IMR-90 (cell line): ENCODE measurements at regions not wholly inside any gene's neighbourhood (a gene's known extent, or its start where the extent isn't known, plus 50 kb on each side); places are given as distances from the start of the nearest gene placed in this dataset.
"Not testable (repeated sequence)": the region's sequence is repeated elsewhere in the genome, so short reads cannot be mapped to it uniquely, and the experiment has no call there.

Source experiments
- ATAC-seq: fragments of 200-7000 bp; cut with Tn5 transposase; 2 replicates; pipeline ENCODE4 v1.9.1; 2020; ENCODE audit warnings: low read depth, mild to moderate bottlenecking, moderate library complexity
- BruUV-seq: library from RNA; stranded (reverse); fragments of 400-500 nt; replicated peaks from 2 replicates; lab custom pipeline; 2021; lab: Mats Ljungman, UMichigan
- CTCF ChIA-PET: fragments of 300-600 bp; formaldehyde crosslinking; extraction: SDS; loops from one replicate; lab custom pipeline; 2021; ENCODE audit warnings: antibody characterized with exemption; lab: Yijun Ruan, JAX
- POLR2A ChIA-PET: fragments of 300-600 bp; sonication (Branson Sonifier 250); formaldehyde crosslinking; loops from one replicate; lab custom pipeline; 2022; ENCODE audit warnings: antibody characterized with exemption; ENCODE audit not compliant: unreplicated experiment; lab: Charles Lee
- DNase-seq: peaks from one replicate; pipeline ENCODE4 v3.0.0; 2013
- H2AFZ ChIP-seq: replicated peaks from 2 replicates; pipeline ENCODE3; 2013; ENCODE audit warnings: low read length, mild to moderate bottlenecking; ENCODE audit not compliant: poor library complexity
- H2AK5ac ChIP-seq: 2 replicates; pipeline ENCODE4 v1.6.1; 2013; ENCODE audit warnings: low read depth, low read length, inconsistent platforms
- H2AK9ac ChIP-seq: replicated peaks from 2 replicates; pipeline ENCODE3; 2013; ENCODE audit warnings: mild to moderate bottlenecking, low read depth, low read length, moderate library complexity; ENCODE audit not compliant: poor library complexity
- H2BK120ac ChIP-seq: 2 replicates; pipeline ENCODE4 v1.6.1; 2013; ENCODE audit warnings: low read depth, low read length, inconsistent platforms
- H2BK15ac ChIP-seq: 3 replicates; pipeline ENCODE4 v1.6.1; 2013; ENCODE audit warnings: low read depth, low read length, inconsistent platforms
- H2BK20ac ChIP-seq: 2 replicates; pipeline ENCODE4 v1.6.1; 2013; ENCODE audit warnings: low read depth, mild to moderate bottlenecking, inconsistent platforms, low read length, moderate library complexity
- H2BK5ac ChIP-seq: 2 replicates; pipeline ENCODE4 v1.6.1; 2013; ENCODE audit warnings: mild to moderate bottlenecking, low read depth, low read length, inconsistent platforms; ENCODE audit not compliant: poor library complexity, severe bottlenecking
- H3K14ac ChIP-seq: replicated peaks from 2 replicates; pipeline ENCODE4 v1.6.1; 2013; ENCODE audit warnings: low read depth, low read length, inconsistent platforms
- H3K18ac ChIP-seq: 2 replicates; pipeline ENCODE4 v1.6.1; 2013; ENCODE audit warnings: low read depth, low read length, control low read depth
- H3K23ac ChIP-seq: 2 replicates; pipeline ENCODE4 v1.6.1; 2013; ENCODE audit warnings: low read depth, low read length, inconsistent platforms
- H3K27ac ChIP-seq: 2 replicates; pipeline ENCODE4 v1.5.1; 2013; ENCODE audit warnings: mild to moderate bottlenecking, control low read depth, low read length; ENCODE audit not compliant: insufficient read depth
- H3K27me3 ChIP-seq: 2 replicates; pipeline ENCODE4 v1.6.1; 2013; ENCODE audit warnings: low read length; ENCODE audit not compliant: control insufficient read depth, insufficient read depth
- H3K36me3 ChIP-seq: 2 replicates; pipeline ENCODE4 v1.6.1; 2013; ENCODE audit warnings: low read length, mixed read lengths; ENCODE audit not compliant: control insufficient read depth, insufficient read depth
- H3K4ac ChIP-seq: 2 replicates; pipeline ENCODE4 v1.6.1; 2013; ENCODE audit warnings: low read depth, low read length, inconsistent platforms
- H3K4me1 ChIP-seq: 2 replicates; pipeline ENCODE4 v1.6.1; 2013; ENCODE audit warnings: low read length, mixed read lengths; ENCODE audit not compliant: control insufficient read depth, insufficient read depth
- H3K4me2 ChIP-seq: 2 replicates; pipeline ENCODE4 v1.6.1; 2013; ENCODE audit warnings: low read depth, mild to moderate bottlenecking, control low read depth, low read length, moderate library complexity
- H3K4me3 ChIP-seq: 2 replicates; pipeline ENCODE4 v1.5.1; 2013; ENCODE audit warnings: low read depth, mild to moderate bottlenecking, control low read depth, low read length, moderate library complexity; ENCODE audit not compliant: insufficient read depth
- H3K56ac ChIP-seq: 2 replicates; pipeline ENCODE4 v1.6.1; 2013; ENCODE audit warnings: low read length, inconsistent platforms; ENCODE audit not compliant: insufficient read depth; ENCODE audit errors: extremely low read depth
- H3K79me1 ChIP-seq, 2 experiments: 2 replicates each; pipeline ENCODE4 v1.6.1; 2013; ENCODE audit warnings: low read length in 2 of 2, inconsistent platforms in 1 of 2, low read depth in 1 of 2
- H3K9ac ChIP-seq: 2 replicates; pipeline ENCODE4 v1.6.1; 2013; ENCODE audit warnings: low read depth, low read length, control low read depth
- H3K9me1 ChIP-seq: 2 replicates; pipeline ENCODE4 v1.6.1; 2013; ENCODE audit warnings: low read length, inconsistent platforms; ENCODE audit not compliant: insufficient read depth
- H3K9me3 ChIP-seq: 2 replicates; pipeline ENCODE4 v1.6.1; 2013; ENCODE audit warnings: low read length; ENCODE audit not compliant: control insufficient read depth, insufficient read depth
- H4K20me1 ChIP-seq: 2 replicates; pipeline ENCODE4 v1.6.1; 2013; ENCODE audit warnings: low read length, inconsistent platforms; ENCODE audit not compliant: insufficient read depth
- H4K5ac ChIP-seq: 2 replicates; pipeline ENCODE4 v1.6.1; 2013; ENCODE audit warnings: mild to moderate bottlenecking, low read depth, low read length, control low read depth
- H4K8ac ChIP-seq, 2 experiments: 2 replicates each; pipeline ENCODE4 v1.6.1; 2013; ENCODE audit warnings: low read depth in 2 of 2, low read length in 2 of 2, control low read depth in 1 of 2, inconsistent platforms in 1 of 2
- H4K91ac ChIP-seq: 2 replicates; pipeline ENCODE4 v1.6.1; 2013; ENCODE audit warnings: low read depth, low read length, inconsistent platforms; ENCODE audit not compliant: insufficient read depth
- CEBPB ChIP-seq: IDR thresholded peaks from 2 replicates; pipeline ENCODE4 v1.6.1; 2012; ENCODE audit warnings: low read depth, low read length, improper control_type of control experiment
- WGBS, 2 experiments: methylation state at CpG; one replicate each; pipeline versions ENCODE4 v1.1.5 to v1.1.7; 2013; ENCODE audit warnings: missing lambda C conversion rate in 2 of 2; ENCODE audit not compliant: insufficient read length in 1 of 2; ENCODE audit errors: extremely low coverage in 2 of 2; 5-methylcytosine and 5-hydroxymethylcytosine counted together
- dilution Hi-C: fragments of 300-500 bp; cut with HindIII; formaldehyde crosslinking; loops from one replicate; pipeline ENCODE4 v1.14.3; 2018; ENCODE audit warnings: low sequenced_read_pairs; ENCODE audit not compliant: unreplicated experiment
- in situ Hi-C: fragments of 300-500 bp; cut with MboI; formaldehyde crosslinking; loops from 3 replicates; pipeline ENCODE4 v1.14.3; 2019; ENCODE audit warnings: low sequenced_read_pairs, inconsistent platforms, mixed read lengths
- intact Hi-C: fragments of 100-400 bp; cut with micrococcal nuclease; formaldehyde crosslinking; loops from 2 replicates; pipeline ENCODE4 v1.10.0; 2022
- TF ChIP-seq, protein P1 (sequence below): fragments of 150-350 bp; IDR thresholded peaks from 2 replicates; pipeline ENCODE4 v1.6.1; 2017; ENCODE audit warnings: mild to moderate bottlenecking, antibody characterized with exemption, low read length, low read depth

DNA sequence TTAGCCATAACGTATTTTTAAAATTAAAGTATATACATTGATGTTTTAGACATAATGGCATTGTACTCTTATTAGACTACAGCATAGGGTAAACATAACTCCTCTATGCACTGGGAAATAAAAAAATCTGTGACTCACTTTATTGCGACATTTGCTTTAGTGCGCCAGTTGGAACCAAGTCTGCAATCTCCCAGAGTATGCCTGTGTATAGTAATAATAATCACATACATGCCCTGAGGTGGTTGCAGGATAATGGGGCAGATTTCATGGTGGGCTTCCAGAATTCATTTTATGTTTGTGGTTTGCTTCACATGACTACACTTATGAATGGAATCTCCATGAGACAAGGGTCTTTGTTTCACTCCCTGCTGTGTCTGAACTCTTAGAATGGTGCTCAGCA lies 66.9 kb upstream of the N4BP1 start:
- ChIA-PET CTCF (no interaction called here), POLR2A (no interaction called here)
- H3K9me3 ChIP-seq = no peaks in the 10 kb centered on the region
- no peaks in the 10 kb centered on the region for H3K36me3 ChIP-seq
- dilution Hi-C loops (no loop called here), intact Hi-C loops (no loop called here), in situ Hi-C loops (no loop called here)
- peak; percentile 50 for DNase-seq
- no peak overlapping the region for H3K14ac ChIP-seq
- H3K79me1 ChIP-seq = no peaks in the 10 kb centered on the region
- H3K18ac ChIP-seq = no peak overlapping the region
- TF ChIP-seq, protein P1, sequence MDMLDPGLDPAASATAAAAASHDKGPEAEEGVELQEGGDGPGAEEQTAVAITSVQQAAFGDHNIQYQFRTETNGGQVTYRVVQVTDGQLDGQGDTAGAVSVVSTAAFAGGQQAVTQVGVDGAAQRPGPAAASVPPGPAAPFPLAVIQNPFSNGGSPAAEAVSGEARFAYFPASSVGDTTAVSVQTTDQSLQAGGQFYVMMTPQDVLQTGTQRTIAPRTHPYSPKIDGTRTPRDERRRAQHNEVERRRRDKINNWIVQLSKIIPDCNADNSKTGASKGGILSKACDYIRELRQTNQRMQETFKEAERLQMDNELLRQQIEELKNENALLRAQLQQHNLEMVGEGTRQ = no peak
- peak; percentile 86 for TF ChIP-seq CEBPB
- no peak overlapping the region for H3K9ac ChIP-seq
- H2BK5ac ChIP-seq = no peak overlapping the region
- H3K4ac ChIP-seq = no peak overlapping the region
- H3K27ac ChIP-seq = no peak overlapping the region
- H2AK9ac ChIP-seq = no peak overlapping the region
- no TSS peak for BruUV-seq
- no peak overlapping the region for H3K4me2 ChIP-seq
- no peak overlapping the region for H3K4me3 ChIP-seq
- no peak overlapping the region for H4K91ac ChIP-seq
- no peak overlapping the region for H2BK15ac ChIP-seq
- no peak overlapping the region for H3K56ac ChIP-seq
- H3K23ac ChIP-seq = no peak overlapping the region
- no peaks in the 10 kb centered on the region for H3K9me1 ChIP-seq
- H2BK120ac ChIP-seq = no peak overlapping the region
- H4K5ac ChIP-seq = no peak overlapping the region
- H2BK20ac ChIP-seq = no peak overlapping the region
- H3K27me3 ChIP-seq = no peaks in the 10 kb centered on the region
- H2AFZ ChIP-seq = no peak overlapping the region
- H3K4me1 ChIP-seq = no peaks in the 10 kb centered on the region
- no peak overlapping the region for H2AK5ac ChIP-seq
- ATAC-seq = peak; percentile 77
- H4K20me1 ChIP-seq = no peaks in the 10 kb centered on the region
- no CpG with 5 or more reads among the region's 3 CpGs for WGBS, 2 experiments
- no peak overlapping the region for H4K8ac ChIP-seq

DNA sequence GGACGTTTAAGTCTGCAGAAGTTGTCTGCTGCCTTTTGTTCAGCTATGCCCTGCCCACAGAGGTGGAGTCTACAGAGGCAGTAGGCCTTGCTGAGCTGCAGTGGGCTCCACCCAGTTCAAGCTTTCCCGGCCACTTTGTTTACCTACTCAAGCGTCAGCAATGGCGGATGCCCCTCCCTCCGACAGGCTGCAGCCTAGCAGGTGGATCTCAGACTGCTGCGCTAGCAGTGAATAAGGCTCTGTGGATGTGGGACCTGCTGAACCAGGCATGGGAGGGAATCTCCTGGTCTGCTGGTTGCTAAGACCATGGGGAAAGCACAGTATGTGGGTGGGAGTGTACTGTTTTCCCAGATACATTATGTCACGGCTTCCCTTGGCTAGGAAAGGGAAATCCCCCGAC lies 58.2 kb upstream of the N4BP1 start:
- H2BK5ac ChIP-seq, H2AK5ac ChIP-seq, H2BK20ac ChIP-seq, H4K8ac ChIP-seq, H3K36me3 ChIP-seq, H3K4me2 ChIP-seq, H4K20me1 ChIP-seq, H3K23ac ChIP-seq, H3K4ac ChIP-seq, H3K56ac ChIP-seq, H2BK120ac ChIP-seq, H3K18ac ChIP-seq, dilution Hi-C loops, intact Hi-C loops, H2BK15ac ChIP-seq, BruUV-seq, H3K9me1 ChIP-seq, H3K79me1 ChIP-seq, H3K9me3 ChIP-seq, H3K14ac ChIP-seq, H4K5ac ChIP-seq, CTCF ChIA-PET, DNase-seq, in situ Hi-C loops, H3K9ac ChIP-seq, H3K27ac ChIP-seq, ATAC-seq, H2AFZ ChIP-seq, H3K4me3 ChIP-seq, H4K91ac ChIP-seq, H3K27me3 ChIP-seq, H2AK9ac ChIP-seq, H3K4me1 ChIP-seq: not testable (repeated sequence)
- POLR2A ChIA-PET = interaction anchor here (0.6 kb wide), 1 partner anchor 60 kb away, joined by 3 read pairs; no protein-coding TSS in a partner anchor
- WGBS, 2 experiments = 0% methylated on average over 1 of the region's 8 CpGs; no CpG with 5 or more reads in 1 of the 2 experiments
